ENCODE measurements at regions not wholly inside any gene's neighbourhood (a gene's known extent, or its start where the extent isn't known, plus 50 kb on each side); places are given as distances from the start of the nearest gene placed in this dataset.
A peak's percentile ranks its signal among the peaks of the same experiment; 100 is the strongest.
"Not testable (repeated sequence)": the region's sequence is repeated elsewhere in the genome, so short reads cannot be mapped to it uniquely, and the experiment has no call there.

DNA sequence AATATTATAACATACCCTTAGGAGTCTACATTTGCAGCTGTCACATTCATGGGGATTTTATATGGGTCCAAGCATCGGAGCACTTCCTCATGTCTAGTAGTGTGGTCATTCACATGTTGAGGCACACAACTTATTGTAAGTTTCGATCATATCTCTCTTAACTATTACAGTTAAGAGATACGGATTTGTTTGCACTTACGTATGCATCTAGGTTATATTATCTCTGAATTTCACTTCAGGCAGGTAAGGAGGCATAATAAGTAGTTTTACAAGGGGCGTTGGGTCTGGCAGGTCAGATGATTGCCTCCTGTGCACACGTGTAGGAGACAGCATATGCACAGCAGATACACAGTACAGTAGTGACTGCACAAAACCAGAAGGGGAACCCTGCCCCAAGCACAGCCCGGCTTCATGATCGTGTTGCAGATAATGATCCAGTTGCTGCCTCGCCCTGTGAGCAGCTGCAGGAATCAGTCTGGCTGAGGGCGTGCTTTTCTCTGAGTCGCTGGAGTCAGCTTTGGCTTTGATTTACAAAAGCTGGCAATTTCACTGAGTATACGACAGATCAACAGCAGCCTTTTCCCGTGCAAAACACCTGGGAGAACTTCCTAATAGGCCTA lies 302.9 kb upstream of the GATB start:
- DNase-seq (ENCODE audit: low spot score) = no peak

GRCh38 chr4:152062936-152063620 lies 302.3 kb upstream of the GATB start:
- no peak for DNase-seq (ENCODE audit: low spot score)

DNA sequence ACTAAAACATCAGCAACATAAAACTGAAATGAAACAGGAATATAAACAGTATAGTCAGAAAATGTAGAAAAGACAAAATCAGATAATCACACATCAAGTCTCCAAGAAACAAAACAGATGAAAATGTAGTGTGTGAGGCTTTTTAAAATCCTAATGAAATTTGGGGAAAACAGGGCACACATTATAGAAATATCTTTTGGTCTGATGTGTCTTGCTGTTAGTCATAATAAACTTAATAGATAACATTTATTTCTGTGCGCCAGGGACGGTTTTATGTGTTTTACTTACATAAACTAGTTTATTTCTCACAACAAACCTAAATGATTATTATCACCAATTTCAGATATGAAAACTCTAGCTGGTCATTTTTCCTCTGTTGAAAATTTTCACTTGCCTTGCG lies 293.9 kb upstream of the GATB start:
- no peak for DNase-seq (ENCODE audit: low spot score)

DNA sequence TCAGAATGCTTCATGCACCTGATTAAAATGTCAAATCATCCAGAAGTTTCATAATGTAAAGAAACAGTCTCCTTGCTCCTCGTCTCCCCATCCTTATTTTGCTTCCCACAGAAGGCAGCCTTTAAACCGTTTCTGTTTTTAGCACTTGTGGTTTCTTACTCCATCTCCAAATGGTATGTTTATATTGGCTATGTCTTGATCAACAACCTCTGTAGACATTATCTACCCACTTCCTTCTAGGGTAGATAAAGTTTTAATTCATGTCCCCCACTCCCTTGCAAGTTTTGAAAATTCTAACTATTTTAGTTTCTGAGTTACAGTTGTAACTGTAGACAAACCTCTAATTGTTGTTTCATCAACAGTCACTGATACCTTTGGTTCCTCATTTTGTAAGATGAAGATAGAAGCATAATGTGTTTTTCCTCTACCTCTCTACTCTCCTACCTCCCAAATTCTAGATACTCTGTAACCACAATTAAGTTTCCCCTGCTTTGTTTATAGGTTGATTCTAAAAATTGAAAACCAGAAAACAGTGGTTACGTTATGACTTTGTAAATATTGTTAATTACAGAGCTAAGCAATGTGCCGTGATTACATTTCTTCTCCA lies 291.7 kb upstream of the GATB start:
- DNase-seq (ENCODE audit: low spot score) = no peak

DNA sequence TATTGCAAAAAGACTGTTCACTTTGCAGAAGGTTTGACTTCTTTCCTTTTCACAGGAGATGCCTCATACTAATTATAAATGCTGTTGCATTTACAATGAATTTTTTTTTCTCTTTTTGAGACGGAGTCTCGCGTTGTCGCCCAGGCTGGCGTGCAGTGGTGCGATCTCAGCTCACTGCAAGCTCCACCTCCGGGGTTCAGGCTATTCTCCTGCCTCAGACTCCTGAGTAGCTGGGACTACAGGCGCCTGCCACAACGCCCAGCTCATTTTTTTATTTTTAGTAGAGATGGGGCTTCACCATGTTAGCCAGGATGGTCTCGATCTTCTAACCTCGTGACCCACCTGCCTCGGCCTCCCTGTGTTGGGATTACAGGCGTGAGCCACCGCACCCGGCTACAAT lies 290.5 kb upstream of the GATB start:
- DNase-seq (ENCODE audit: low spot score) = not testable (repeated sequence)

- no peak for DNase-seq (ENCODE audit: low spot score)
Observed at GRCh38 chr4:152050106-152050505, 289.3 kb upstream of the GATB start.

DNA sequence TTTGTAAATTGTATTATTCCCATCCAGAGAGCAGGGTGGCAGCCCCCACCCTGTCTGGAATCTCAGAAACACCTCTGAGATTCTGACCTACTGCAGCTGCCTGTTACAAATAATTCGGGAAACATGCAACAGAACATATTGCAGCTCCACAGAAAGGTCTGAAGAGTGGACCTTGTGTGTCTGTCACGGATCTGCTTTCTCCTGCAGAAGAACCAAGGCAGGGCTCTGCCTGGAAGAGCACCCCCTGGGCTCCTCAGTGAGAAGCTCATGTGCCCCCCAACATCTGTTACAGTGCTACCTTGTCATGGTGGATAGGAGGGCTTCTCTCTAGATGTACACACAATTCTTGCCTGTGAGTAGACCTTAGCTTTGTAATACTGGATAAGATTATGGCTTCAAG lies 286.6 kb upstream of the GATB start:
- DNase-seq (ENCODE audit: low spot score) = no peak

DNA sequence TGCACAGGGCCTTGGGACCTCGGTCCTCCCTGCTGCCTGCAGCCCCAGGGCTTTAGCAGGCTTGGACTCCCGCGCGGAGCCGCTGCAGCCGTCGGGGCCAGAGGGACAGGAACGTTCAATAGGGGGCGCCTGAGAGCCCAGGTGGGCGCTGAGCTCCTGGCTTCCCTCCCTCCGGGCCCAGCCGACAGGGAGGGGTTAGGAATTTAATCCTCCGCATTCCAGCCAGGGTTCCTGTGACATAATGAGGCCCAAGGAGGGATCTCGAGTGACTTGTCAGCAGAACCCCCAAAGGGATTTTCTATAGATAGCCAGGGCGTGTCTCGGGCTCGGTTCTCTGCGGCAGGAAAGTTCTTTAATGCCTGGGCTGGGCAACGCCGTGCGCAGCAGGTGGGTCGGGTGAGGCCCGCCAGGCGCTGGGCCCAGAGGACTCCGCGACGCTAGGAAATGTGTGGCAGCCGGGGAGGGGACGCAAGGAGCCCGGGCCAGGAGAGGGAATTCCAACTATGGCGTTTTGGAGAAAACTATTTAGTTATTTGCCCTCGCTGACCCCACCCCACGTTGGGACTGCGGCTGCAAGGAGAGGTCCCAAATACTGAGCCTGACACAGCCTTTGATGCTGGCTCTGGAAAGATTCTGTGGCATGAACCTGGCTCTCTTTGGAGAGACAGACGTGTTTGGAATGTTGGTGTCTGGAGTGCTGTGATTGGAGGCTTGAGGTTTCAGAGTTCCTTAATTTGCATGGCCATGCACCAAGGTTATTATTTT lies 285.2 kb upstream of the GATB start:
- DNase-seq (ENCODE audit: low spot score) = no peak

GRCh38 chr4:152045449-152045806 lies 284.6 kb upstream of the GATB start:
- no peak for DNase-seq (ENCODE audit: low spot score)

DNA sequence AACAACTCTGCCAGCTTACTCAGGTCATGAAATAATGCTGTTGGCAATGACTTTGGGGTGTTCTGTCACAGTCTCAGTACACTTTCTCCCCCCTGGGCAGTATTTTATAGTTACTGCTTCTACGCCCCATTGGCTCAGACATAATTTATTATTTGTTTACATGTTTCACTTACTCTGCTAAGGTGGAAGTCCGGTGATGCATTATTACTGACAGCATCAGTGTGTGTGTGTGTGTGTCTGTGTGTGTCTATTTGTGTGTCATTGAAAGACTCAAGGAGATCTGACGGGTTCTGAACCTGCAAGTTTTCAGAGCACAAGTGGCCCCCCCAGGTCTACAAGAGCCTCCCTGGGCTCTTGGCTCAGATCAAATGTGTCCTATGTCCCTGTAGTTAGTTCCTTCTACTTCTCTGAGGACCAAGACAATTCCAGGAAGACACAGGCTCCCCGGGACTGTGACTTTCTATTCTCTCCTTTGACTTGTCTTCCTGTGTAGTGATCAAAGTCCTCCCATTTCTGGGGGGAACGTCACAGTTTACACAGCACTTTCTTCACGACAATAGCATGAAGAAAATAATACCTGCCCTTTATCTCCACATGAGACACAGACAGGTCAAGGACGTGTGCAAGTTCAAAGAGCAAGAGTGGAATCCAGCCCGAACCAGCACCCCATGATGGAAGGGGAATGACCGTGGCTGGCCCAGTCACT lies 283.7 kb upstream of the GATB start:
- DNase-seq (ENCODE audit: low spot score) = no peak

GRCh38 chr4:152041295-152041694 lies 280.5 kb upstream of the GATB start:
- DNase-seq (ENCODE audit: low spot score) = no peak

DNA sequence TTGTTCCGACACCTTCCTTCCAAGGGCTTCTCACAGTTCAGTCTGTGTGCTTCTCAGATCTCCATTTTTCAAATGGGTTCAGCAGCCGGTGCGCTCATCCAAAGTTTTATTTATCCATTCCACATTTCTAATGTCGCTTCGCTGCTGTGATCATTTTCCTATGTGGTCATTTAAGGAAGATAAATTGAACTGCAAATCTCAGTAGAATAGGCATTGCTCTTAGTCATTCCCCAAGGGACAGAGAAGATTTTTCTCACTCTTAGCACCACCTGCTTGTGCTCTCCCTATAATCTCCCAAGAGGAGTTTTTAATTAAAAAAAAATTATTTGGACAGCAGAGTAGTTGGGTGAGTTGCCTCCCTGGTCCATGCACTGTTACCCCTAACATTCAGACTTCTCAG lies 278.9 kb upstream of the GATB start:
- no peak for DNase-seq (ENCODE audit: low spot score)

- DNase-seq (ENCODE audit: low spot score) = no peak
Observed at GRCh38 chr4:152039023-152039481, 278.2 kb upstream of the GATB start.

DNA sequence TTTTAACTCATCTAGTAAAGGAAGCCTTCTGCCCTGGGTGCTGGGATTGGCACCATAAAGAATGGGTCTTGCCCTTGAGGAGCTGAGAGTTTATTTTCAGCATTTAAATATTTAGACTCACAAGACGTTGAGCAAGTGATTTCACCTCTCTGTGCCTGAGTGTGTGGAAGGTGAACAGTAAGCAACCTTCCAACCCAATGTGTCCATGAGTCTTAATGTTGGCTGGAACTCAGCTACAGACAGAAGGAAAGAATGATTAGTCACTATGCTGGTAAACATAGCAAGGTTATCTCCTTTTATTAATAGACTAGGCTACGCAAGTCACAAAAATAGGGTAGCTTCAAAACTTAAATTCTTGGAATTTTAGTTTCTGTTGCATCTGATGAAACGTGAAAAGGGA lies 277.4 kb upstream of the GATB start:
- DNase-seq (ENCODE audit: low spot score) = no peak

GRCh38 chr4:152037435-152037834 lies 276.6 kb upstream of the GATB start:
- DNase-seq (ENCODE audit: low spot score) = no peak

DNA sequence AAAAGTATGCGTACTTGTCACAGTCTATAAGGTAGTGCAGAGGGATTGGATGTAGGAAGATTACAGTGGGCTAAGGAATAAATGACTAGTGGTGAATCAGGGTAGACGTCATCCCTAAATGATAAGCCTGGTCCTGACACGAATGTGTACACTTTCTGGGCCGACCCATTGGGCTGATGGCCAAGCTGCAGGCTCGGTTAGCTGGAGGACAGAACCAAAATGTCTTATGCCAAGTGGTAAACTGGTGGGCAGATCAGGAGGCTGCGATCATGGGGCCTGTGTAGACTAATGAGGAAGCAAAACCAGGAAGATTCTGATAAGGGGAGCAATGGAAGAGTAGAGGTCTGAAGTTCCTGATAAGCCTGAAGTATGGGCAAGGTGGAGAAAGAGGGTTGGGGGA lies 272.8 kb upstream of the GATB start:
- no peak for DNase-seq (ENCODE audit: low spot score)

DNA sequence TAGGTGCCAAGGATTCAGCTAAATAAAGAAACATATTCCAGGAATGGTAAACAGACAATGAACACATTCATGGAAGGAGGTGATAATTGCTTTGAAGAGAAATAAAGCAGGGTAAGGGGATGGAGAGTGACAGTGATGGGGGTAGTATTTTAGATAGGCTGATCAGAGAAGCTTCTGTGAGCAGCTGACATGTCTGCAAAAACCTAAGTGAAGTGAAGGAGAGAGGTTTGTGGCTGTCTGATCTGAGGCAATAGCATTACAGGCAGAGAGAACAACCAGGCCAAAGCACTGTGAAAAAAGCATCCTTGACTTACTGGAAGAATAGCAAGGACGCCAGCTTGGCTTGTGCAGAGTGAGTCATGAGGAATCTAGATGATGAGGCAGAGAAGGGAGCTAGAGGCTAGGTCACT lies 271.9 kb upstream of the GATB start:
- DNase-seq (ENCODE audit: low spot score) = no peak

DNA sequence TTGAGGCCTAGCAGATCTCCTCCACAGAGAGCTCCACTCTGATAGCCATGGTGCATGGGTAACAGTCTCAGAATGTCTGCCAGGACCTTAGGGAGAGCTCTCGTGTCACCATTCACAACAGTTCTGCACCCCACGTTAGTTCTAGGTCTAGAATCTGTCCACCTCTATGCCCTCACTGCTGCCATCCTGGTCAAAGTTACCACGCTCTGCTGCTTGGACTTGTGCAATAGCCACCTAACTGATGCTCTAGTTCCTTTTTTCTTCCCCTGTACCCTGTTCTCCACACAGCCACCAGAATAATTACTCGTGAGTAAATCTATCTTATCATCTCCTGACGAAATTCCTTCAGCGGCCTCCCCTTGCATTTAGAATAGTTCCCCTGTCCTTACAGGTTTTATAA lies 268.8 kb upstream of the GATB start:
- DNase-seq (ENCODE audit: low spot score) = no peak

DNA sequence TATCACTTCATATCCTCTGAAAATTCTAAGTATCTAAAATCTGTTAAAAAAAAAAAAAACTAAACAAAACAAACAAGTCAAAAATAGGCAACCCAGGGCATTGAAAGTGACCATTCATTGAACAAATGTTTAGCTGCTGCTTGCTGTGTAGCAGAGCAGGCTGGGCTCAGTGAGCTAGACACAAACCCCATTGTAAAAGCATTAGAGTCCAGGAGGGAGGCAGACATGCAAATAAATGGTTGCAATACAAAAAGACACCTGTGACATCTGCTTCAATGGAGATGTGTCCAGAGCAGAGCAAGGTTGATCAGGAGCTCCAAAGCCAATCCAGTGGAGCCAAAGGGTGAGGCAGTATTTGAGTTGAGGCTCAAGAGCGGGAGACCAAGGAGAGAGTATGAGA lies 267.3 kb upstream of the GATB start:
- DNase-seq (ENCODE audit: low spot score) = no peak

- DNase-seq (ENCODE audit: low spot score) = no peak
Observed at GRCh38 chr4:152024881-152025280, 264.1 kb upstream of the GATB start.

DNA sequence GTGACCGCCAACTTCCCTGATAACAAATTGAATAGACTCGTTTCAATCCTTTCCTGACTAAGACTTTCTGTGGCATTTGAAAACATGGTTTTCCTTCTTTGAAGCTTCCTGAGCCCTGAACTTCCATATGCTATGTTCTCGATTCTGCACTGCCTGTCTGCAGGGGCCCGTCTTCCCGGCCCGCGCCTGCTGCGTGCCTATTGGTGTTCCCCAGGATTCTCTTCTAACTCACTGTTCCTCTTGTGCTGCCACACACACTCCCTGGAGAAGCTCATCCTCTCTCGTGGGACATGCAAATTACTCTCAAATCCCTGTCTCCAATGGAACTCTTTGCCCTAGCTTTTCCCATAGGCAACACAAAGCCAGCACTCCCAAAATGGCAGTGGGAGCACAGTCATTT lies 262.9 kb upstream of the GATB start:
- peak; percentile 35 for DNase-seq (ENCODE audit: low spot score)

- no peak for DNase-seq (ENCODE audit: low spot score)
Observed at GRCh38 chr4:152022543-152022942, 261.7 kb upstream of the GATB start.

Data from Ammon's horn (tissue), 1 donor.